ENCODE measurements at regions not wholly inside any gene's neighbourhood (a gene's known extent, or its start where the extent isn't known, plus 50 kb on each side); places are given as distances from the start of the nearest gene placed in this dataset.

DNA sequence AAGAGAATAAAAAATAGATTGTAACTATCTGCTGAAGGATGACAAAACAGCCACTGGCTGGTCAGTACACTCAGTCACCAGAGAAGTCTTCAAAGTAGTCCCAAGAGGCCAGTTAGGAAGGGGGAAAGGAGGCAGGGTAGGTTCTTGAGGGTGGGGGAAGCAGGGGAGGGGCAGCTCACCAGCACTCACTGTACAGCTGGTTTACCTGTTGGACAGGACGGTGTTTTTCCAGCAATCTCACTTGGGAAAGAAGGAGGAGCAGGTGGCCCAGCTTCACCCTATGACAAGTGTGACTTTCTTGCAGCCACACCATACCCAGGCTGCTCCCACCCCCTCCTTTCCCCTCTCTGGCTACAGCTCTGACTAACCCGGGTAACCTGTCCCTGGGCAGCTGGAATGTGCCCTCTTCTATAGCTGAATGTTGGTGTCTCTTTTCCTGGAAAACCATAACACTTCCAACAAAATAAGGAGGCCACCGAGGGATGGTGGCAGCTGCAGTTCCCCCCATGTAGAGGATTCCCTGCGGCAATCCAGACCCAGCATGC, 203.4 kb upstream of the NSMCE3 start:
- FAIRE-seq: no peak
- no peaks in the 10 kb centered on the region for H3K4me1 ChIP-seq (ENCODE audit: control insufficient read depth, extremely low read depth, insufficient read depth, low read length)
- ChIA-PET CTCF (no interaction called here), POLR2A (no interaction called here)
- H2AFZ ChIP-seq (ENCODE audit: low read depth, low read length): no peak overlapping the region
- no peaks in the 10 kb centered on the region for H3K36me3 ChIP-seq (ENCODE audit: control insufficient read depth in 2 of 2, extremely low read depth in 1 of 2, insufficient read depth in 2 of 2, low read length in 2 of 2)
- H3K4me2 ChIP-seq (ENCODE audit: insufficient read depth, low read length): no peak overlapping the region
- no peaks in the 10 kb centered on the region for H3K9me1 ChIP-seq (replicated peaks; ENCODE audit: control insufficient read depth, extremely low read depth, insufficient read depth, low read length)
- no peak overlapping the region for H3K4me3 ChIP-seq (replicated peaks in 1 of 3; ENCODE audit: insufficient read depth in 1 of 3, low read depth in 1 of 3, low read length in 3 of 3)
- no TSS peak for BruUV-seq (replicated peaks)
- H3K27ac ChIP-seq (ENCODE audit: insufficient read depth, low read depth, low read length): no peak overlapping the region
- no peak for DNase-seq (ENCODE audit: low read depth, low spot score)
- no peaks in the 10 kb centered on the region for H3K79me2 ChIP-seq (ENCODE audit: control insufficient read depth, insufficient read depth, low read length)
- intact Hi-C loops (cut with micrococcal nuclease) (no loop called here), dilution Hi-C loops (cut with MboI; ENCODE audit: extremely low pct_ligation_motif_present, low sequenced_read_pairs) (no loop called here)
- TF ChIP-seq MAX (IDR thresholded peaks at IDR 0.05; ENCODE audit: insufficient read depth, insufficient read length) (no peak), POLR2A (IDR thresholded peaks at IDR 0.05; ENCODE audit: low read depth, low read length) (no peak), CTCF (IDR thresholded peaks at IDR 0.05; ENCODE audit: extremely low read depth in 1 of 2, insufficient read depth in 1 of 2, low read depth in 1 of 2, low read length in 2 of 2) (no peak), FOS (IDR thresholded peaks at IDR 0.05; ENCODE audit: borderline replicate concordance, insufficient read depth, low read length) (no peak), JUN (IDR thresholded peaks at IDR 0.05; ENCODE audit: borderline replicate concordance, insufficient read depth, insufficient read length, low read depth) (no peak), POLR2AphosphoS5 (IDR thresholded peaks at IDR 0.05; ENCODE audit: insufficient read depth, low read depth, low read length) (no peak), EZH2 (IDR thresholded peaks at IDR 0.05; ENCODE audit: borderline replicate concordance, low read depth, low read length, severe bottlenecking) (no peak), MYC (IDR thresholded peaks at IDR 0.05; ENCODE audit: low read depth, low read length) (no peak), GATA2 (IDR thresholded peaks at IDR 0.05; ENCODE audit: insufficient read depth, insufficient read length, low read depth, low read length) (no peak)
- H3K9ac ChIP-seq (replicated peaks; ENCODE audit: extremely low read depth, insufficient read depth, low read length): no peak overlapping the region
- no peaks in the 10 kb centered on the region for H4K20me1 ChIP-seq (replicated peaks; ENCODE audit: control insufficient read depth, extremely low read depth, insufficient read depth, low read length)
- H3K27me3 ChIP-seq (ENCODE audit: control insufficient read depth in 2 of 2, insufficient read depth in 2 of 2, low read length in 2 of 2): no peaks in the 10 kb centered on the region
- no peaks in the 10 kb centered on the region for H3K9me3 ChIP-seq (replicated peaks; ENCODE audit: control insufficient read depth, insufficient read depth, low read length)
